GM21723 (cell line): ENCODE measurements at regions not wholly inside any gene's neighbourhood (a gene's known extent, or its start where the extent isn't known, plus 50 kb on each side); places are given as distances from the start of the nearest gene placed in this dataset.
"Not testable (repeated sequence)": the region's sequence is repeated elsewhere in the genome, so short reads cannot be mapped to it uniquely, and the experiment has no call there.

ENCODE experiments used
- ATAC-seq: cut with Tn5 transposase; IDR thresholded peaks from one replicate; pipeline ENCODE4 v1.9.1; 2021; ENCODE audit warnings: mild to moderate bottlenecking, moderate library complexity; ENCODE audit not compliant: unreplicated experiment

DNA sequence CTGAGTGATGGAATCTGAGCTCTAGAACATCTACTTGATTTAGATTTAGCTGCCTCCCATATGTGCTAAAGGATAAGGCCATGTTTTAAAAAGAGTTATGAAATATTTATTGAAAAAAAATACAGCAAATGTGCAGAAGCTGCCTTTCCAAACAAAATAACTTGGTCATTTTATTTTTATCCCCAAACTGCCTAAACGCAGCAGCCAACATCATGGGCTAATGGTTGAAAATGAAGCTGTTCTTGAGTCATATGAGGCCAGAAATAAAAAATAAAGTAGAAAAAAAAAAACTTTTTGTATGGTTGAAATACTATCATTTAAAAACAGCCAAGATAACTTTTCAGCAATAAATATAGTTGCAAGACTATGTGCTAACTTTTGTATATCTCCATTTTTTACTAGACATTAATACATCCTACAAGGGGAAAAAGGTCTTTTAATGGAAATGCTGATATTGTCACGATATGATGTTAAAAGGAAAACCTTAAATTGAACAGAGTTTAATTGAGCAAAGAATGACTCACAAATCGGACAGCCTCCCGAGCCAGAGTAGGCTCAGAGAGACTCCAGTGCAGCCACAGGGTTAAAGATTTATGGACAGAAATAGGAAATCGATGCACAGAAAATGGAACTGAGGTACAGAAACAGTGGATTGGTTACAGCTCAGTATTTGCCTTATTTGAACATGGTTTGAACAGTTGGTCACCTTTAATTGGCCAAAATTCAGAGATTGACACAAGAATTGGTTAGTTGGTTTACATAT, 305.8 kb downstream of the MDFIC start:
- ATAC-seq, result no peak

- ATAC-seq, result no peak
Measured at GRCh38 chr7:115226410-115226809, 304.5 kb downstream of the MDFIC start.

- no peak for ATAC-seq
Measured at GRCh38 chr7:115224922-115225321, 303.0 kb downstream of the MDFIC start.

- ATAC-seq, result no peak
Measured at GRCh38 chr7:115223959-115224358, 302.1 kb downstream of the MDFIC start.

GRCh38 chr7:115221456-115221855, 299.6 kb downstream of the MDFIC start:
- ATAC-seq, result no peak

GRCh38 chr7:115218076-115218475, 296.2 kb downstream of the MDFIC start:
- ATAC-seq, result no peak

DNA sequence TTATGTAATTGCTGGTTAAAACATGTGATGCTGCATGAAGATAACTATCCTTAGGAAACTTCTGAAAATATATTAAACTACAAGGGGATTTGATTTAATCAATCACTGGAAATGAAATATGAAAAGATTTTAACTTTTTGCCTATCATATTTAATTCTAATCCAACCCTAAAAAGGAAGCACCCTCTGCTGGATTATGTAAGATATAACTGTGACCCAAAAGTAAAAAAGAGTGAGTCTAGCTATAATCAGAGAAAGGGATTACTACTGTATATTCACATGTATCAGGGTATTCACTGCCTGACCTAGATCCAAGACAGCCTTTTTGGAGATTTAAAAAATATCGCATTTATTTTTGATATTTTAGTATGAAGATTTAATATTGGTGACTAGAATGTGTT, 295.5 kb downstream of the MDFIC start:
- ATAC-seq, result peak; percentile 76

GRCh38 chr7:115216652-115217051, 294.8 kb downstream of the MDFIC start:
- ATAC-seq, result no peak

DNA sequence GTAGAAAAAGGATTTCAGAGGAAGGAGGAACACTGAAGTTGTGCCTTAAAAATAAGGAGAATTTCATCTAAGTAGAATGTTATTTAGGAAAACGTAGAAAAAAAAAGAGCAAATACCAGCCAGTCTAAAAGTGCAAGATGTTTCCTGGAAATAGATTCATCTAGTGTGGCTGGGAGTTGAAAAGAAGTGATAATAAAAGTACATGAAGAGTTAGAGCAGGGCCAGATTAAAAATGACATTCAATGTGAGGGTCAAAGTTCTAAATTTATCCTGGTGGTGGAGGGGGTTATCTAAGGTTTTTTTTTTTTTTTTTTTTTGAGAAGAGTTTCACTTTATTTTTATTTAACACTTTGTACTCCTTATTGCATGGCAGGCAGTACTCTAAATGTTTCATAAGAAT, 289.3 kb downstream of the MDFIC start:
- no peak for ATAC-seq

DNA sequence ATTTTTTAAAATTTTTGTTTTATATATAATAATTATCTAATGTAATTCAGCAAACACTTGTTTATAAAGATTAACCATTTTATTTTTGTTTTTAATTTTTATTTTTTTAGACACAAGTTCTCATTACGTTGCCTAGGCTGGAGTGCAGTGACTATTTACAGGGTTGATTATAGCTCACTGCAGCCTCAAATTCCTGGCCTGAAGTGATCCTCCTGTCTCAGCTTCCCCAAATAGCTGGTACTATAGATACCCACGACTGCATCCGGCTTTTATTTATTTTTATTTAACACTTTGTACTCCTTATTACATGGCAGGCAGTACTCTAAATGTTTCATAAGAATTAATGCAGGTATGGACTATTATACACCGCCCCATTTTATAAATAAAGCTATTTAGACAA, 288.7 kb downstream of the MDFIC start:
- ATAC-seq, result no peak

GRCh38 chr7:115208710-115209560, 287.0 kb downstream of the MDFIC start:
- ATAC-seq, result no peak

- ATAC-seq, result not testable (repeated sequence)
Measured at GRCh38 chr7:115206374-115206773, 284.5 kb downstream of the MDFIC start.

GRCh38 chr7:115198143-115198542, 276.2 kb downstream of the MDFIC start:
- ATAC-seq, result no peak

DNA sequence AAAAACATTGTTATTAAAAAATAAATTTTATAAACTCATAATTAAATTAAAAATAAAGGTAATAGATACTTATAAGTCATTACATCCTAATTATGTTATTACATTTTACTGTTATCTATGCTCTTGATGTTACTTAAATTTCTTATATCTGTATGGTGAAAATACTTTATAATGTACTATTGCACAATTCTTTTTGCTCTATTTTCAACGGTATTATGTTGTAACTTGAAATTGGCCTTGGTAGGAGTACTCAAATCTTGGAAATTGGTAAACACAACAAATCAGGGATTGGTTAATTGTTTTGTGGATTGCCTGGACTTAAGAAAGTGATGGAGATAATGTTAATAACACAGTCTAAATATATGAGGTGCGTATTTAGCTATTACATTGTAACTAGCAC, 273.3 kb downstream of the MDFIC start:
- no peak for ATAC-seq

- no peak for ATAC-seq
Measured at GRCh38 chr7:115191526-115191925, 269.6 kb downstream of the MDFIC start.

- ATAC-seq, result no peak
Measured at GRCh38 chr7:115183431-115184057, 261.6 kb downstream of the MDFIC start.

GRCh38 chr7:115178835-115179234, 256.9 kb downstream of the MDFIC start:
- no peak for ATAC-seq

DNA sequence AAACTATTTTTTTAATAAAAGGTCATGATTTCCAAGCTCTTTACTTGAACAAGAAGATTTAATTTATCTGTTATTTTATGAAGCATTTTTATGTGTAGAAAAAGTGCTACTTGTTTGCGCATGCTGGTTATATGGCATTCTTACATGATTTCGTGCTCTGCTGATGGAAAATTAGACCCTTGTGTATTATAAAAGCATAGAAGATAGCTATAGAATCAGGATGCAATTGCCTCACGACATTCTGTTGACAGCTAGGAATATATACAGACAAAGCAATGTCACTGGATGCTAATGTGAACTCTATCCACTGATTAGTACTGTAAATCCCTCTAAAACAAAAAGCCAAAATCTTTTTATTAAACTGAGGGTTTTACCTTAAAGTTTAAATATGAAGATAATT, 255.9 kb downstream of the MDFIC start:
- ATAC-seq, result no peak

- ATAC-seq, result no peak
Measured at GRCh38 chr7:115177103-115177502, 255.2 kb downstream of the MDFIC start.

DNA sequence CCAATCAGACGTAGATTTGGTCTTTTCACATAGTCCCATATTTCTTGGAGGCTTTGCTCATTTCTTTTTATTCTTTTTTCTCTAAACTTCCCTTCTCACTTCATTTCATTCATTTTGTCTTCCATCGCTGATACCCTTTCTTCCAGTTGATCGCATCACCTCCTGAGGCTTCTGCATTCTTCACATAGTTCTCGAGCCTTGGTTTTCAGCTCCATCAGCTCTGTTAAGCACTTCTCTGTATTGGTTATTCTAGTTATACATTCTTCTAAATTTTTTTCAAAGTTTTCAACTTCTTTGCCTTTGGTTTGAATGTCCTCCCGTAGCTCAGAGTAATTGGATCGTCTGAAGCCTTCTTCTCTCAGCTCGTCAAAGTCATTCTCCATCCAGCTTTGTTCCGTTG, 250.5 kb downstream of the MDFIC start:
- ATAC-seq, result not testable (repeated sequence)

GRCh38 chr7:115153769-115154477, 232.0 kb downstream of the MDFIC start:
- no peak for ATAC-seq
